ENCODE measurements at regions not wholly inside any gene's neighbourhood (a gene's known extent, or its start where the extent isn't known, plus 50 kb on each side); places are given as distances from the start of the nearest gene placed in this dataset.

GRCh38 chr13:86710896-86711295 lies 911.7 kb upstream of the SLITRK6 start:
- no peaks in the 10 kb centered on the region for H3K36me3 ChIP-seq (ENCODE audit: low read depth)
- no peak for DNase-seq
- no peaks in the 10 kb centered on the region for H3F3A ChIP-seq (ENCODE audit: insufficient read depth)
- TF ChIP-seq EZH2 (IDR thresholded peaks at IDR 0.05; ENCODE audit: insufficient read depth, poor library complexity, severe bottlenecking), result no peak
- no peak for TF ChIP-seq EZH2phosphoT487 (IDR thresholded peaks at IDR 0.05; ENCODE audit: insufficient read depth, low read depth)
- H3K4me2 ChIP-seq (ENCODE audit: unreplicated experiment), result no peak overlapping the region
- no peaks in the 10 kb centered on the region for H3K9me2 ChIP-seq (ENCODE audit: insufficient read depth)
- H3K27ac ChIP-seq, result no peak overlapping the region
- no peak overlapping the region for H3K4me3 ChIP-seq
- no peaks in the 10 kb centered on the region for H3K79me2 ChIP-seq (ENCODE audit: insufficient read depth)
- no peak overlapping the region for H3K9ac ChIP-seq
- WGBS, 2 experiments (ENCODE audit: low coverage in 1 of 2, low lambda C conversion rate in 2 of 2, missing lambda C conversion rate in 2 of 2), result 13 to 15% methylated on average over 5 of the region's 5 CpGs
- H3K9me3 ChIP-seq (ENCODE audit: low read depth), result no peaks in the 10 kb centered on the region
- H3K4me1 ChIP-seq (ENCODE audit: insufficient read depth), result no peaks in the 10 kb centered on the region
- no peak overlapping the region for H2AFZ ChIP-seq
- H3K27me3 ChIP-seq (replicated peaks; ENCODE audit: insufficient read depth), result no peaks in the 10 kb centered on the region
- no peaks in the 10 kb centered on the region for H4K20me1 ChIP-seq (ENCODE audit: insufficient read depth)
- in situ Hi-C loops (cut with MboI), result no loop called here

- Histone ChIP-seq H3K4me1 (ENCODE audit: insufficient read depth) (no peaks in the 10 kb centered on the region), H3K4me3 (no peak overlapping the region), H3K9me3 (ENCODE audit: low read depth) (no peaks in the 10 kb centered on the region), H3K27me3 (replicated peaks; ENCODE audit: insufficient read depth) (no peaks in the 10 kb centered on the region), H4K20me1 (ENCODE audit: insufficient read depth) (no peaks in the 10 kb centered on the region), H3K9ac (no peak overlapping the region), H3K4me2 (ENCODE audit: unreplicated experiment) (no peak overlapping the region), H2AFZ (no peak overlapping the region), H3F3A (ENCODE audit: insufficient read depth) (no peaks in the 10 kb centered on the region), H3K9me2 (ENCODE audit: insufficient read depth) (no peaks in the 10 kb centered on the region), H3K79me2 (ENCODE audit: insufficient read depth) (no peaks in the 10 kb centered on the region), H3K36me3 (ENCODE audit: low read depth) (no peaks in the 10 kb centered on the region), H3K27ac (no peak overlapping the region)
- whole genome bisulfite sequencing, 2 experiments (ENCODE audit: low coverage in 1 of 2, low lambda C conversion rate in 2 of 2, missing lambda C conversion rate in 2 of 2), result 28 to 38% methylated on average over 3 of the region's 3 CpGs
- in situ Hi-C loops (cut with MboI), result no loop called here
- no peak for DNase-seq
- TF ChIP-seq EZH2 (IDR thresholded peaks at IDR 0.05; ENCODE audit: insufficient read depth, poor library complexity, severe bottlenecking) (no peak), EZH2phosphoT487 (IDR thresholded peaks at IDR 0.05; ENCODE audit: insufficient read depth, low read depth) (no peak)
Observed at GRCh38 chr13:86714495-86714894, 915.3 kb upstream of the SLITRK6 start.

GRCh38 chr13:86725105-86725504 lies 925.9 kb upstream of the SLITRK6 start:
- DNase-seq, result no peak
- H3K9me3 ChIP-seq (ENCODE audit: low read depth), result no peaks in the 10 kb centered on the region
- in situ Hi-C loops (cut with MboI), result no loop called here
- no peak overlapping the region for H2AFZ ChIP-seq
- H4K20me1 ChIP-seq (ENCODE audit: insufficient read depth), result no peaks in the 10 kb centered on the region
- no peak overlapping the region for H3K27ac ChIP-seq
- H3F3A ChIP-seq (ENCODE audit: insufficient read depth), result no peaks in the 10 kb centered on the region
- no peaks in the 10 kb centered on the region for H3K27me3 ChIP-seq (replicated peaks; ENCODE audit: insufficient read depth)
- 24% methylated on average over 3 of the region's 3 CpGs for WGBS, 2 experiments (ENCODE audit: low coverage in 1 of 2, low lambda C conversion rate in 2 of 2, missing lambda C conversion rate in 2 of 2)
- no peaks in the 10 kb centered on the region for H3K36me3 ChIP-seq (ENCODE audit: low read depth)
- H3K4me3 ChIP-seq, result no peak overlapping the region
- H3K4me2 ChIP-seq (ENCODE audit: unreplicated experiment), result no peak overlapping the region
- no peaks in the 10 kb centered on the region for H3K79me2 ChIP-seq (ENCODE audit: insufficient read depth)
- no peaks in the 10 kb centered on the region for H3K9me2 ChIP-seq (ENCODE audit: insufficient read depth)
- H3K4me1 ChIP-seq (ENCODE audit: insufficient read depth), result no peaks in the 10 kb centered on the region
- no peak overlapping the region for H3K9ac ChIP-seq
- TF ChIP-seq EZH2 (IDR thresholded peaks at IDR 0.05; ENCODE audit: insufficient read depth, poor library complexity, severe bottlenecking) (no peak), EZH2phosphoT487 (IDR thresholded peaks at IDR 0.05; ENCODE audit: insufficient read depth, low read depth) (no peak)

GRCh38 chr13:86729206-86729605 lies 930.0 kb upstream of the SLITRK6 start:
- Histone ChIP-seq H3F3A (ENCODE audit: insufficient read depth) (no peaks in the 10 kb centered on the region), H3K79me2 (ENCODE audit: insufficient read depth) (no peaks in the 10 kb centered on the region), H3K4me1 (ENCODE audit: insufficient read depth) (no peaks in the 10 kb centered on the region), H3K36me3 (ENCODE audit: low read depth) (no peaks in the 10 kb centered on the region), H3K27me3 (replicated peaks; ENCODE audit: insufficient read depth) (no peaks in the 10 kb centered on the region), H3K4me2 (ENCODE audit: unreplicated experiment) (no peak overlapping the region), H4K20me1 (ENCODE audit: insufficient read depth) (no peaks in the 10 kb centered on the region), H3K9ac (no peak overlapping the region), H3K9me3 (ENCODE audit: low read depth) (no peaks in the 10 kb centered on the region), H2AFZ (no peak overlapping the region), H3K27ac (no peak overlapping the region), H3K9me2 (ENCODE audit: insufficient read depth) (no peaks in the 10 kb centered on the region), H3K4me3 (no peak overlapping the region)
- no peak for DNase-seq
- in situ Hi-C loops (cut with MboI), result no loop called here
- WGBS, 2 experiments (ENCODE audit: low coverage in 1 of 2, low lambda C conversion rate in 2 of 2, missing lambda C conversion rate in 2 of 2), result 6 to 11% methylated on average over 2 of the region's 2 CpGs
- TF ChIP-seq EZH2 (IDR thresholded peaks at IDR 0.05; ENCODE audit: insufficient read depth, poor library complexity, severe bottlenecking) (no peak), EZH2phosphoT487 (IDR thresholded peaks at IDR 0.05; ENCODE audit: insufficient read depth, low read depth) (no peak)

GRCh38 chr13:86731987-86732386 lies 932.8 kb upstream of the SLITRK6 start:
- DNase-seq, result no peak
- H3K9ac ChIP-seq, result no peak overlapping the region
- H3F3A ChIP-seq (ENCODE audit: insufficient read depth), result no peaks in the 10 kb centered on the region
- no peaks in the 10 kb centered on the region for H3K79me2 ChIP-seq (ENCODE audit: insufficient read depth)
- H3K9me2 ChIP-seq (ENCODE audit: insufficient read depth), result no peaks in the 10 kb centered on the region
- no peaks in the 10 kb centered on the region for H4K20me1 ChIP-seq (ENCODE audit: insufficient read depth)
- no peaks in the 10 kb centered on the region for H3K9me3 ChIP-seq (ENCODE audit: low read depth)
- in situ Hi-C loops (cut with MboI), result no loop called here
- TF ChIP-seq EZH2phosphoT487 (IDR thresholded peaks at IDR 0.05; ENCODE audit: insufficient read depth, low read depth) (no peak), EZH2 (IDR thresholded peaks at IDR 0.05; ENCODE audit: insufficient read depth, poor library complexity, severe bottlenecking) (no peak)
- H3K4me3 ChIP-seq, result no peak overlapping the region
- H3K4me2 ChIP-seq (ENCODE audit: unreplicated experiment), result no peak overlapping the region
- H2AFZ ChIP-seq, result no peak overlapping the region
- no peaks in the 10 kb centered on the region for H3K36me3 ChIP-seq (ENCODE audit: low read depth)
- H3K27me3 ChIP-seq (replicated peaks; ENCODE audit: insufficient read depth), result no peaks in the 10 kb centered on the region
- WGBS, 2 experiments (ENCODE audit: low coverage in 1 of 2, low lambda C conversion rate in 2 of 2, missing lambda C conversion rate in 2 of 2), result 33 to 44% methylated on average over 1 of the region's 1 CpG
- no peak overlapping the region for H3K27ac ChIP-seq
- H3K4me1 ChIP-seq (ENCODE audit: insufficient read depth), result no peaks in the 10 kb centered on the region

All from GM23248 (cell line).